GM19452 (cell line): ENCODE measurements at regions not wholly inside any gene's neighbourhood (a gene's known extent, or its start where the extent isn't known, plus 50 kb on each side); places are given as distances from the start of the nearest gene placed in this dataset.
A peak's percentile ranks its signal among the peaks of the same experiment; 100 is the strongest.
"Not testable (repeated sequence)": the region's sequence is repeated elsewhere in the genome, so short reads cannot be mapped to it uniquely, and the experiment has no call there.

Experiments
- ATAC-seq: cut with Tn5 transposase; IDR thresholded peaks from one replicate; pipeline ENCODE4 v1.9.1; 2021; ENCODE audit not compliant: unreplicated experiment

DNA sequence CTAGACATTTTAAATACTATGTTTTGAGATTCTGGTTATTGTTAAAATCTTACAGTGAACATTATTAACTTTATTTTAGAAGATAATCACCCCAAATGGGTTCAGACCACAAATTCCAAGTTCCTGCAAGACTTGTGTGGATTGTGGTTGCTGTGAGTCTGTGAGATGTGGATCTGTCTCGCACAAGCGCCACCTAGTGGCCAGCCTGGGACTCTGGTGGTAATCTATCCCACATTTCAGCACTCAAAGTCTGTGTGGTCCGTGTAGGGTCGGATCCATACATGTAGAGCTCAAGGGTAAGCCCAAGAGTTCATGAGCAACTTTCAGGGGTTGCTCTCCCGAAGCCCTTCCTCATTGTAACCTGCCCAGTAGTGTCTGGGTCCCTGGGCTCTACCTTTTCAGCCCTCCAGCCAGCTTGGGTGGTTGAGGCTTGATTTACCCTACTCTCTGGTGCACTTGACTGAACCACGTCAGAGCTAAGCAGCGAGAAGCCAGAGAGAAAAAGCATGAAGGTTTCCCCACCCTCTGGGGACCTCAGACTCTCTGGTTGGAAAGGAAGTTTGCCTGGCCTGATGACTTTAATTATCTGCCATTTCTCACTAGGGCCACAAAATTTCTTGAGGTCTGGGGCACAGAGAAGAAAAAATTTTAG is 129.2 kb downstream of the ARHGAP11B start:
- ATAC-seq: peak; percentile 56

DNA sequence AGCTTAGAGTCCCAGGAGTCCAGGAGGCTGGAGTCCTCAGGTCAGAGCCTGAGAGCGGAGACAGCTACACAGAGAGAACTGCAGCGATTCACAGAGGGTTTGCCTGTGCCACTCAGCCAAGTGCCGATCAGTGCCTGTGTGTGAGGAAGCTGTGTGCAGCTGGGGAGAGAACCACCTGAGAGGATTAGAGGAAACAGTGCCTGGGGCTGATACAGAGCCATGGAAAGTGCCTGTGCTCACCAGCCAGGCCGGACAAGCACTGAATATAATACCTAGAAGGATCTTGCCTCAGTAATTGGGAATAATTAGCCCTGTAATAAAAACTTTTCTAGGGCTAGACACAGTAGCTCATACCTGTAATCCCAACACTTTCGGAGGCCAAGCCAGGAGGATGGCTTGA is 134.7 kb downstream of the ARHGAP11B start:
- ATAC-seq: not testable (repeated sequence)

DNA sequence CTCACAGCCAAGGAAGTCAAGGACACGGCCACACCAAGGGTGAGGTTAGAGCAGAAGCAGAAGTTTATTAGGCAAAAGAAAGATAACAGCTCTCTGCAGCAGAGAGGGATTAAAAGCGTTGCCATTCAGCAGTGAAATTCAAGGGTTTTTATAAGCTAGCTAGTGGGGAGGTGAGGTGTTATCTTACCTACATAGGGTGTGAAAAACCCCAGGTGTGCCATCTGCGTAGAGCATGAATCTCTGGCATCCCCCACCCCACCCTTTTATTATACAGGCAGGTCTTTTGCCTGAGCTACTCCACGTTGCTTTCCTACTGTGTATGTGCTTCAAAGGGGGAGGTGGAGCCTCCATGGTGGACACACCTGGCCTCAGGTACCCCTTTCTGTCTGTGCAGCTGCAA is 135.4 kb downstream of the ARHGAP11B start:
- not testable (repeated sequence) for ATAC-seq

DNA sequence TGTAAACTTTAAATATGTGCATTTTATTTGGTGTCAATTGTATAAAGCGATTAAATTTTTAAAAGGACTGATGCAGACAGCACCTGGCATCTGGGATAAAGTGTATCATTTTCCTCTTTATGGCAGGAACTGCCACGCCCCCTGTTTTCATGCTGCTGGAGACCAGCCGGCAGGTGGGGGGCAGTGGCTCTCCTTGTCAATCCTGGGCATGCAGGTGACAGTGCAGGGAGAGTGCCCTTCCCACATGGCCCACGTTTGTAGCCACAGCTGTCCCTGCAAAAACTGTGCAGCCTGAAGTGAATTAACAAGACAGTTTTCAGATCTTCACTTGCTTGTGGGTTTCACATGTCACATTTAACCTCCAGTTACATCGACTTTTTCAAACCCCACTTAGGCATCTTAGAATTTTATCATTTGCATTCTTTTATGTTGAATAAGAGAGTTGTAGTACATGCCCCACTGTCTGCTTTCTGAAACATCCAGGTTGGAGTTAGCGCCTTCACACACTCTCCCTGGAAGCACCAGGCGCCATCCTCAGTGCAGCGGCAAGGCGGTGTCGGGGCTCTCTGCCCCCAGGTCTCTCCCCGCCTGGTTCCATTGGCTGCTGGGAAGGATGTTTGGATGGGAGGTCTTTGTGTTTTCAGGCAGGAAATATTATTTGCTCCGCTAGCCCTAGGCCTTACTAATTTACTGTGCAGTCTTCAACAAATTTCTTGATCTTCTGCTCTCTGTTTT is 134.2 kb upstream of the FAN1 start:
- not testable (repeated sequence) for ATAC-seq

DNA sequence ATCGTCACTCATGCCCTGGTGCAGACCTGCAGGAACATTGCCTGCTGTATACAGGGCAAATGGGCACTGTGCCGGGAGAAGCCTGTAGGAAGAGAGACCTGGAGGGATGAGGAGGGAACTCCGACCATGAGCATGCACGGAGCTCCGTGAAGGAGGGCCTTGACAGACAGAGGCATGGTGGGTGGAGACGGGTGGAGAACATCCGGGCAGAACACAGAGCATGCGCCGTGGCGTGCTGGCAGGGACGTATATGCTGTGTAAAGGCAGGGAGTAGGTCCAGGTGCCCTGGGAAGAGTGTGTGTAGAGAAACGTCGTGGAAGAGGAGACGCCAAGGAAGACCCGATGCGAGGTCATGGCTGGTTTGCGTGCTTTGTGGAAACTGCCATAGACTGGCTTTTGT is 133.0 kb upstream of the FAN1 start:
- ATAC-seq: no peak

DNA sequence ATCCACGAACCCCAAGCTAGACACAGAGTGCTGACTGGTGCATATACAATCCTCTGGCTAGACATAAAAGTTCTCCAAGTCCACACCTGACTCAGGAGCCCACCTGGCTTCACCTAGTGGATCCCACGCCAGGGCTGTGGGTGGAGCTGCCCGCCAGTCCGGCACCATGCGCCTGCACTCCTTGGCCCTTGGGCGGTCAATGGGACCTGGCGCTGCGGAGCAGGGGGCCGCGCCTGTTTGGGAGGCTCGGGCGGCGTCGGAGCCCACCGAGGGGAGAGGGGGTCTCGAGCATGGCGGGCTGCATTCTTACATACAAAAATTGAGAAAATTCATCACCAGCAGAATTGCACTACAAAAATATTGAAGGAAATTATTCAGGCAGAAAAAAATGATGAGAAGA is 120.7 kb upstream of the FAN1 start:
- no peak for ATAC-seq

DNA sequence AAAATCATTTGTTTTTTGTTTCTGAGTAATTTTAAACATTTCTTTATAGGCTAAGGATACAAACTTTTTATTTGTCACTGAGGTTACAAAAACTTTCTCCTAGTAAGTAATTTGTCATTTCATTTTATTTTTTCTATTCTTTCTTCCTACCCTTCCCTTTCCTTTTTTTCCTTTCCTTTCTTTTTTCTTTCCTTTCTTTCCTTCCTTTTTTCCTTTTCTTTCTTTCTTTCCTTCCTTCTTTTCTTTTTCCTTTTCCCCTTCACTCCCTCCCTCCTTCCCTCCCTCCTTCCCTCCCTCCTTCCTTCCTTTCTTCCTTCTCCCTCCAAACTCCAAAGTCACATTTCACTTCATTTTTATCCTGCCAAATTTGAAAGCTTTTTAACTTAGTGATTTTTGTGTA is 115.1 kb upstream of the FAN1 start:
- no peak for ATAC-seq

DNA sequence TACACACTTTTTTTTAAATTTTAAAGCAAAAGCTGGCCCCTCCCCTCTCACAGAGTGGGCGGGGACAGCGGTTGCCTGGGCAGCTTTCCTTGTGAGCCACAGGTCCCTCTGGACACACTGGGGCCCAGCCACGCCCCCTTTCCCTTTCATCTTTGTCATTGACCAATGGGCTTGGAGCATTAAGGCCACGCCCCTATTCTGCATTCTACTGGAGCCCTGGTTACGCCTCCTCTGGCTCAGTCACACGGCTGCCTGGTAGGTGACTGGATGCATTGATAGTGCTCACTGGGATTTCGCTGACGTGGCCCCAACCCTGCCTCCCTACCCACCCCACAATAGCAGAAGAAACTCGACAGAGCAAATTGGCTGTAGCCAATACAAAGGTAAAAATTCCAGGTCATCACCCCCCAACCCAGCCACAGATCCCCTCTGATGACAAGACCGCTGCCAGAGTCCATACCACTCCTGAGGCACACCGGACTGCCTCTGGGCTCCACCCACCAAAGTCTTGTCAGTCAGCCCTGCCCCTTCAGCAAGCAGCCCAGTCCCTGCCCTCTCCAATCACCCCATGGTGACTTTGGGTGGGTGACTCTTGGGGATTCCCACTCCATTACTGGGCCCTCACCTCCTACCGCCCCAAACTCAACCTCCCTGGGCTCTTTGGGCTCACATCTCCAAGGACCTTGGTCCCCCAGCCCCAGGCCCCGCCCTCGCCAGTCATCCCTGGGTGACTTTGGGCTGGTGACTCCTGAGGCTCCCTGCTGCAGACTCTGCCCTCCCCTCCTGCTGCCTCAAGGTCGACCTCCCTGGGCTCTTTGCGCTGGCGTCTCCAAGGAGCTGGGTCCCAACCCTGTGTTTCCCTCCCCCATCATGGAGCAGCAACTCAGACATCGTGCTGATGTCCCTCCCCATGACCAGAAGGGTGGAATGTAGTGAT is 112.2 kb upstream of the FAN1 start:
- ATAC-seq: no peak

DNA sequence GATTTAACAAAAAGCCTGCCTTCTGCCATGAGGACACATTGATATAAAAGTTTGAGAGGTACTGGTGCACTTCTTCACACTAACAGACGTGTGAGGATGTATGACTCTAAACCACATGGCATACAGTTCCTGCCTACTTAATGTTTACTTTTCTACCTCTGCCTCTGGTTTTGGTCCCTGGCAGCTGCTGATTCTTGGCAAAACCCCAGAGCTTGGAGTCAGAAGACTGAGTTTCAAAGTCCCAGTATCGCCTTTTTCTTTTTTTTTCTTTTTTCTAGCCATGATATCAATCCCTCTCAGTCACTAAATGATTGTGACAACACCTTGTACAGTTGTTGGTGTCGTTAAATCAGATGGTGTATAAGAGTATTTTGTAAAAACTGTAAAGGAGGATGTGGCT is 110.9 kb upstream of the FAN1 start:
- not testable (repeated sequence) for ATAC-seq

DNA sequence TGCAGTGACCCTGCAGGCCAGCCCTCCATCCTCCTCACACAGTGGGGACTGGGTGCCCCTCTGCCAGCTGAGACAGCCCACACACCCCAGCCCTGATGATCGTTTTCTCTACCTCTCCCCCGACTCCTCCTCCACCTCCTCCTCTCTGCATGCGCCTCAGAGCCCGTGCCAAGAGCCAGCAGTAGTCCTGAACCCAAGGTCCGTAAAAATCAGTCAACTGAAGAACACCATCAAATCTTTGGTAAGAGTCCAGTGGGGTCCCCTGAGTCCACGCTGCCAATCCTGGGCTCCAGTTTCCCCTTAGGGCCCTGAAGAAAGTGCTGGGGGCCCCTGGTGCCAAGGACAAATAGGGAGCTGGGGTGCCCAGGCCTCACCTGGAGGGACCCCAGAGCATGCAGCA is 109.3 kb upstream of the FAN1 start:
- no peak for ATAC-seq

DNA sequence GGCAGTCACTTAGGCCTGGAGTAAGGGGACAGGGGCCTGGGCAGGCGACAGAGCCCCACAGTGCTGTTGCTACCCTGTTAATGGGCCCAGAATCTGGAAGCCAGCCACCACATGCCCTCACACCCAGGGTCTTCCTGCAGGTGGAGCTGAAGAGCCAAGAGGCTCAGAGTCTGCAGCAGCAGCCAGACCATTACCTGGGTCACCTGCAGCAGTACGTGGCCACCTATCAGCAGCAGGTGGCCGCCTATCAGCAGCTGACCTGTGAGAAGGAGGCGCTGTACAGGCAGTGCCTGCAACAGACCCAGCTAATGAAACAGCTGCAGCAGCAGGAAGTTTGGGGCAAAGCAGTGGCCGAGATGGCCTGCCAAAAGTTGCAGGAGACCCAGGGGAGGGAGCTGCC is 104.2 kb upstream of the FAN1 start:
- not testable (repeated sequence) for ATAC-seq

DNA sequence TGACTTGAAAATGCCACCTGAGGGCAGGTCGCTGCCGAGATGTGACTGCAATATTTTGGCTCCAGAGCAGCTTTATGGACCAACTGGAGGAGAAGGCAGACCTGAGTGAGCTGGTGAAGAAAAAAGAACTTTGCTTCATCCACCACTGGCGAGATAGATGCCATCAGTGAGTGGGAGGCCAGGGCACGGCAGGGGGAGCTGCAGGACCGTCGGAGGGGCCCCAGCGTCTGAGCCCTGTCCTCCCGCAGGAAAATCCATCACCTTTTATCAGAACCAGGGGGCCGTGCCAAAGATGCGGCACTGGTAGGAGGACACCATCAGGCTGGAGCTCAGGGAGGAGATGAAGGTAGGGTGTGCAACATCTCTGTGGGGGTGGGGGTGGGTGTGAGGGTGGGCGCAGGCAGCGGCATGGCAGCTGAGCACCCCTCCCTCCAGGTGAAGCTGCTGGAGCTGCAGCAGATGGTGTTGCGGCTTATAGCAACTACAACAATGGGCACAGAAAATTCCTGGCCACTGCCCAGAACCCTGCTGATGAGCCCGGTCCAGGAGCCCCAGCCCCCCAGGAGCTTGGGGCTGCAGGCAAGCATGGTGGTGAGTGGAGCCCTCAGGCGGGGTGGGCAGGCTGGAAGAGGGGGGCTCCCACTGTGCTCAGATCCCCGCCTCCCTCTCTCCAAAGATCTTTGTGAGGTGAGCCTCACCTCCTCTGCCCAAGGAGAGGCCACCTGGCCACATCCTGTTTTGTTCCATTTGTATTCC is 102.4 kb upstream of the FAN1 start:
- not testable (repeated sequence) for ATAC-seq

DNA sequence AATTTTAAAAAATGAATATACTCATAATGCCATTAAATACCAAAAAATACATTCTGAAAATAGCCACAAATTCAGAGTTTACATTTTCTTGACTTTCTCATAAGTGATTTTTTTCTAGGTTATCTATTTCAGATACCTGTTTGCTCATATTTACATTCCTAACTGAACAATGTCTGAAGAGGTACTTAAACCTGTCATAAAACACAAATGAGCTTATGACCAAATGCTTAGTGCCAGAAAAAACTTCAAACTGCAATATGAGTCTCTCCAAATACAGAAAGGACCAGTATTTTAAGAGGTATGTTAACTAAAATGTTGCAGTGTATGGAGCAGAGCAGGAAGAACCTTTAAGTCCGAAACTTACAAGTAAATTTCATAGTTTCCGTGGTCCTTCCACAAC is 101.7 kb upstream of the FAN1 start:
- not testable (repeated sequence) for ATAC-seq

DNA sequence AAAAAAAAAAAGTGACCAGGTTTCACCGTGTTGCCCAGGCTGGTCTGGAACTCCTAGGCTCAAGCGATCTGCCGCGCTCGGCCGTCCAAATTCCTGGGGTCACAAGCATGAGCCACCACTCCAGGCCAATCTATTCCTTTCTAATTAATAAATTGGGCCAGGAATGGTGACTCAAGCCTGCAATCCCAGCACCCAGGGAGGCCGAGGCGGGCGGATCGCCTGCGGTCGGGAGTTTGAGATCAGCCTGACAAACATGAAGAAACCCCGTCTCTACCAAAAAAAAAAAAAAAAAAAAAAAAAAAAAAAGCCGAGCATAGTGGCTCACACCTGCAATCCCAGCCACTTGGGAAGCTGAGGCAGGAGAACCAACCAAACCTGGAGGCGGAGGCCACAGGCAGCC is 100.0 kb upstream of the FAN1 start:
- ATAC-seq: not testable (repeated sequence)

DNA sequence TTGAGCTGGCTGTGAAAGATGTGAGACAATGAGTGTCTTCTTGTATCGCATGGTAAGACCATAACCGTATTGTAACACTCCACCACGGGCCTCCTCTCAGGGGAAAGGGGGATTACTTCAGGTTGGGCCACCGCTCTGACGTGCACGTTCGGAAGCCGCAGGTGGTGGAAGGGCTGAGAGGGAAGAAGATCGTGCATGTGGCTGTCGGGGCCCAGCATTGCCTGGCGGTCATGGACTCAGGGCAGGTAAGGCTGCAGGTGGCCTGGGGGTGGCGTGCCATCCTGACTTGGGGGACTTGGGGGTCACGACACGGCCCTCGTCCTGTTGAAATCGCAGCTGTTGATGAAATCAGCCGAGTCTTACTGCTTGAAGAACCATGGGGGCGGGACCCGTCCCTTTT is 87.3 kb upstream of the FAN1 start:
- no peak for ATAC-seq

DNA sequence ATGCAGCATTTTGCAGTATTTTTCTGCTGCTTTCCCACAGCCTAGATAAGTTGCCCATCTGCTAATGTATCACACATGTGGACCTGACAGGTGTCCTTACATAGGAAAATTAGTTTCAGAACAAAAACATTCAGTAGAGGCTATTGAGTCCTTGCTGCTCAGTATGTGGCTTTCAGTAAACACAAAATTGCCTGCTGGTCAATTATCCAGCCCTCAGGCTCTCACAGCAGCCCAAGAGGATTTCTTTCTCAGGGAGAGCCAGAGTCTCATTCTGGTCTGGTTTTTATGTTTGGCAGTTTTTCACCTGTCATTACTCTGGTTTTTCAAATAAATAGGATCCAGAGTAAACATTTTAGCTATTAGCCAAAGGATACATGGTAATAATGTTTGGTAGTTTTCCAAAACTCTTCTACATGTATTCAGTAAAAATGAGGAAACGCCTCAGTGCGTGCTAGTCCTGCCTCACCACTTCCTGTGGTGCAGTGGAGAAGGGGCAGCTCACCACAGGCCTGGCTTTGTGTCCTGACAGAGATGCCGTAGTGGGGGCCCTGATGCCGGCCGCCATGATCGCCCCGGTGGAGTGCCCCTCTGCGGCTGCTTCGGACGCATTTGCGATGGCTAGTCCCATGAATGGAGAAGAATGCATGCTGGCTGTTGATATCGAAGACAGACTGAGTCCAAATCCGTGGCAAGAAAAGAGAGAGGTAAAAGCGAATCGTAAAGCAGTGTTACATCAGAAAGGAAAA is 80.5 kb upstream of the FAN1 start:
- peak; percentile 81 for ATAC-seq

DNA sequence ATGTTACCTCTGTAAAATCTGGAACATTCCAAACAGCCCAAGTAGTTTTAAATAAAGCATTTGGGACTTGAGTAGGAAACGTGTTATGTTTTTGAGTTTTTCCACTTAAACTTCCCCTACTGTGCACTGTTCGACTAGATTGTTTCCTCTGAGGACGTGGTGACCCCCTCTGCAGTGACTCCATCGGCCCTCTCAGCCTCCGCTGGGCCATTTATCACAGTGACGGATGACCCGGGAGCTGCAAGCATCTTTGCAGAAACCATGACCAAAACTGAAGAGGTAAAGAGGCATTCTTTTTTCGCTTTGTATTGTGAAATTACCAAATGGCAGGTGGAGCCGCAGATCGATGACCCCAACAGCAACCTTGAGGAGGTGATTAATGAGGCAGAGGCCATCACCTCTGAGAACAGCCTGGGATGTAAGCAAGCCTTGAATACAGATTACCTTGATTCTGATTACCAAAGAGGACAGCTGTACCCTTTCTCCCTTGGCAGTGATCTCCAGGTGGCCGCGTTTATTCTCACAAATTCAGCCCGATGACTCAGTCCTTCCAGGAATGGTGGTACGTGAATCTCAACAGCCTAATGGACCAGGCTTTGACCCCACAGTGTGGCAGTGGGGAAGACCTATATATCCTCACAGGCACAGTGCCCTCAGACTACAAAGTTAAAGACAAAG is 79.1 kb upstream of the FAN1 start:
- ATAC-seq: no peak

DNA sequence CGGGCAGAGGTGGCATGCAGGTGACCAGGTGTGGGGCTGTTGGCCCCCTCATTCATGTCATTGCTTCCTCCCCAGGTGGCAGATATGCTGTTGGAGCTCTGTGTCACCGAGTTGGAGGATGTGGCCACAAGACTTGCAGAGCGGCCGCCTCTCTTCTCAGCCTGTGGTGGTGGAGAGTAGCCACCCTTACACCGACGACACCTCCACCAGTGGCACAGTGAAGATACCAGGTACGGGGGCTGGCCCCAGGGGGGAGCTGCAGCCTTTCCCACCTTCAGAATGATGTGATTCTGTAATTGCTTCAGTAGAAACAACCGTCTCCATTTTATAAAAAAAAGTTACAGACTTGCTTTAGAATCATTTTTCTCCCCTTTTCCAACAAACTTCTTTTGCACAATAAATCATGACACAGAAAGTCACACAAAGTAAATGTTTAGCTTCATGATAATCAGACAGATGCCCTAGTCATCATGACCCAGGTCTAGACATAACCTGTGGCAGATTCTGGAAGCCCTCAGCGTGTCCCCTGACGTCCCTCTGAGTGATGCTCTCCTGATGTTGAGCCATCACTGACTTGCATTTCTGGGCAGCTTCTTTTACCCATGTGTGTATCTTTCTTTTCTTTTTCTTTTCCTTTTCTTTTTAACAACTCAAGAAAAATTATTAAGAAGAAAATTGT is 76.0 kb upstream of the FAN1 start:
- ATAC-seq: no peak

DNA sequence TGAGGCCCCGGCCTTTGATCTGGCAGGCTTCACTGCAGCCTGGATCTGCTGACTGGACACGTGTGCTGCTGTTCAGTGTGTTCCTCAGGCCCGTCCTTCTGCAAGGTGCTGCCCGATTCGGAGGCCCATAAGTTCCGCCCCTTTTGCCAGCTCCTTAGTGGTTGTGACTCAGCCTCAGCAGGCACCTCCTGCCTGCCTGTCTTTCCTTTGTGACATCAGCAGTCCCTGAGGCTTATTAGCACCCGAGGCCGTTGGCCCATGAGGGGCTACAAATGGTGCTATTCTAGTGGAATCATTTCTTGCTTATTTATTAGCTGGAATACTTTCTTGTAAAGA is 75.4 kb upstream of the FAN1 start:
- ATAC-seq: not testable (repeated sequence)
